Activated B cell treated with CpG ODN at 0.5 μM for 24 hours (primary cell): ENCODE measurements at regions not wholly inside any gene's neighbourhood (a gene's known extent, or its start where the extent isn't known, plus 50 kb on each side); places are given as distances from the start of the nearest gene placed in this dataset.

Experiments
- ATAC-seq: fragments of 200-7000 bp; cut with Tn5 transposase; one replicate; pipeline ENCODE4 v1.10.0; 2021; ENCODE audit warnings: low read depth, mild to moderate bottlenecking, moderate library complexity
- CTCF ChIA-PET: fragments of 350-600 bp; sonication (Branson Sonifier 250); formaldehyde crosslinking; loops from one replicate; lab custom pipeline; 2021; ENCODE audit warnings: antibody characterized with exemption; lab: Charles Lee
- POLR2A ChIA-PET: fragments of 350-600 bp; sonication (Branson Sonifier 250); formaldehyde crosslinking; loops from one replicate; lab custom pipeline; 2021; ENCODE audit warnings: antibody characterized with exemption; lab: Charles Lee
- DNase-seq: peaks from one replicate; pipeline ENCODE4 v3.0.0; 2022
- H3K27ac Mint-ChIP-seq: one replicate; pipeline ENCODE4 v1.8.0; 2020; ENCODE audit warnings: mixed read lengths
- H3K27me3 Mint-ChIP-seq: one replicate; pipeline ENCODE4 v1.8.0; 2021; ENCODE audit warnings: mixed read lengths
- H3K36me3 Mint-ChIP-seq: one replicate; pipeline ENCODE4 v1.8.0; 2021; ENCODE audit warnings: low read depth, mixed read lengths
- H3K4me1 Mint-ChIP-seq: one replicate; pipeline ENCODE4 v1.8.0; 2021; ENCODE audit warnings: mixed read lengths
- H3K4me3 Mint-ChIP-seq: one replicate; pipeline ENCODE4 v1.8.0; 2020; ENCODE audit warnings: mild to moderate bottlenecking, mixed read lengths
- H3K9me3 Mint-ChIP-seq: one replicate; pipeline ENCODE4 v1.8.0; 2020; ENCODE audit warnings: mixed read lengths
- intact Hi-C: fragments of 100-400 bp; cut with micrococcal nuclease; formaldehyde crosslinking; loops from one replicate; pipeline ENCODE4 v1.15.1; 2024
- TF ChIP-seq, protein P1 (sequence below): fragments of 200-600 bp; IDR thresholded peaks from one replicate; pipeline ENCODE4 v1.8.0; 2022; ENCODE audit warnings: antibody characterized with exemption, mild to moderate bottlenecking

DNA sequence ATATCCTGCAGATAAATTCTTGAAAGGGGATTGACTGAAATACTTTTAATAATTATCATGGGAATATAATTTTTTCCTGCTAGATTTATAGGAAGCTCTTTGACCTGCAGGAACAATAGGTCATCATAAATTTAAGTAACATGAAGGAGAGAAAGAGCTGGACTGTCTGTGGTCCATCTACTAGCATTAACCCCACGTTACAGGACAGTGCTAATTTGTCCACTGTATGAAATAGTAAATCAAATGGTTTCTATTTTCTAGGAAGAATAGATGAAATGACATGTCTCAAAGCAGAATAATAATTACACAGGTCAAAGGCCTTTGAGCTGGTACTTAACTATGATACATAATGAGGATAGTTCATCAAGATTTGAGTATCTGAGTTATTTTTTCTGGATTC is 825.4 kb upstream of the CNTN5 start:
- Mint-ChIP-seq H3K4me1 (no peaks in the 10 kb centered on the region), H3K4me3 (no peak overlapping the region), H3K27me3 (no peaks in the 10 kb centered on the region), H3K9me3 (peaks cover 4% of the 10 kb centered on the region), H3K27ac (no peak overlapping the region), H3K36me3 (no peaks in the 10 kb centered on the region)
- ChIA-PET POLR2A (no interaction called here), CTCF (no interaction called here)
- no peak for ATAC-seq
- intact Hi-C loops, result no loop called here
- TF ChIP-seq, protein P1, sequence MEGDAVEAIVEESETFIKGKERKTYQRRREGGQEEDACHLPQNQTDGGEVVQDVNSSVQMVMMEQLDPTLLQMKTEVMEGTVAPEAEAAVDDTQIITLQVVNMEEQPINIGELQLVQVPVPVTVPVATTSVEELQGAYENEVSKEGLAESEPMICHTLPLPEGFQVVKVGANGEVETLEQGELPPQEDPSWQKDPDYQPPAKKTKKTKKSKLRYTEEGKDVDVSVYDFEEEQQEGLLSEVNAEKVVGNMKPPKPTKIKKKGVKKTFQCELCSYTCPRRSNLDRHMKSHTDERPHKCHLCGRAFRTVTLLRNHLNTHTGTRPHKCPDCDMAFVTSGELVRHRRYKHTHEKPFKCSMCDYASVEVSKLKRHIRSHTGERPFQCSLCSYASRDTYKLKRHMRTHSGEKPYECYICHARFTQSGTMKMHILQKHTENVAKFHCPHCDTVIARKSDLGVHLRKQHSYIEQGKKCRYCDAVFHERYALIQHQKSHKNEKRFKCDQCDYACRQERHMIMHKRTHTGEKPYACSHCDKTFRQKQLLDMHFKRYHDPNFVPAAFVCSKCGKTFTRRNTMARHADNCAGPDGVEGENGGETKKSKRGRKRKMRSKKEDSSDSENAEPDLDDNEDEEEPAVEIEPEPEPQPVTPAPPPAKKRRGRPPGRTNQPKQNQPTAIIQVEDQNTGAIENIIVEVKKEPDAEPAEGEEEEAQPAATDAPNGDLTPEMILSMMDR, result no peak
- DNase-seq, result no peak

DNA sequence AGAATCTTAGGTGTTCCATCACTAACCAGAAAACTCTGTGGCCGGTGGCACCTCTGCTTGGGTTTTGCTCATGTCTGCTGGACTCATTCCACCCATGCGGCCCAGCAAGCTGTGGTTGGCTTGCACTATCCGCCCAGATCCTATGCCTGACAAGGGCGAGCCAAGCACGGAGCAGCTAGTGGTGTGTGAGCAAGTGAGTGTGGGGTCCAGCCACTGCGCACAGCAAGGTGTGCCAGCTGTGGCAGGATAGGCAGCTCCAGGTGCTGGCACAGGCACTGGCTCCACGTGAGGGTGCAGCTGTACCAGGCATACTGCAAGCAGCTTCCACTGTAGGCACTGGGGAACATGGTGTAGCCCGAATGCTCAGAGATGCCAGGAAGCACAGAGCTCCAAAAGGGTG is 813.7 kb upstream of the CNTN5 start:
- peaks cover 14% of the 10 kb centered on the region for H3K9me3 Mint-ChIP-seq
- no peaks in the 10 kb centered on the region for H3K27me3 Mint-ChIP-seq
- no peak overlapping the region for H3K4me3 Mint-ChIP-seq
- TF ChIP-seq, protein P1, result no peak
- intact Hi-C loops, result no loop called here
- DNase-seq (no peak), ATAC-seq (no peak)
- H3K27ac Mint-ChIP-seq, result no peak overlapping the region
- ChIA-PET CTCF (no interaction called here), POLR2A (no interaction called here)
- no peaks in the 10 kb centered on the region for H3K4me1 Mint-ChIP-seq
- no peaks in the 10 kb centered on the region for H3K36me3 Mint-ChIP-seq

DNA sequence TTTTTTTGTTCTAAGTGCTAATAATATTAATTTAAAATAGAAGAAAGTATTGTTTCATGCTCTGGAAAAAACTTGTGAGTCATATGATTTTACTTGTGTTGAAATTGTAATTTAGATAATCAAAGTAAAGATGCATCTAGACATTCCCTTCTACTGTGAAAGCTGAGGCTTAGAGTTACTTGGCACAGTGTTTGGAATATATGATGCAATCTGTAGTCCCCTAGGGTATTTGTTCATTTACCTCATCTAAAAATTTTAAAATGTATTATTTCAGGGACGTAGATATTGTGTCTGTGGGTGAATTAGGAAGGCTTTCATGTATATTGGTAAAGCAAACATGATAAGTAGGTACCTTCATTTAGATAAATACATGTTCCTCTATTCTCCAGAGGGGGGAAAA is 793.5 kb upstream of the CNTN5 start:
- TF ChIP-seq, protein P1, result no peak
- no peak overlapping the region for H3K27ac Mint-ChIP-seq
- DNase-seq (no peak), ATAC-seq (no peak)
- intact Hi-C loops, result no loop called here
- ChIA-PET POLR2A (no interaction called here), CTCF (no interaction called here)
- no peaks in the 10 kb centered on the region for H3K27me3 Mint-ChIP-seq
- no peak overlapping the region for H3K4me3 Mint-ChIP-seq
- H3K36me3 Mint-ChIP-seq, result no peaks in the 10 kb centered on the region
- H3K4me1 Mint-ChIP-seq, result no peaks in the 10 kb centered on the region
- no peaks in the 10 kb centered on the region for H3K9me3 Mint-ChIP-seq

DNA sequence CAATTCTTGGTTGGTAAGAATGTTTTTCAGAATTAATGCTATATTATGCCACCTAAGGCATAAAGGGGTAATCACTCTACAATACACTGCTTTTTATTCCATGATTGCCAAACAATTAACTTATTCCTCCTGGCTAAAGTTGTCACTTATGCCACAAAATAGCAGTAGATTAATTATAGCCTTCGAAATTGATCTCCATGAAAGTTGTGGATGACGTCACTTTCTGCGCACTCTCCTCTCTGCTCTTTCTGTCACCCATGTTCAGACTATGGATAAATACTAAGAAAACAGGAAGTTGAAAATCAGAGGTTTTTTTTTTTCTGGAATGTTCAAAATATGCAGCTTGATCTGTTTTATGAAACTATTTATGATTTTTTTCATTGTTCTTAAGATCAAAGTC is 790.1 kb upstream of the CNTN5 start:
- Mint-ChIP-seq H3K9me3 (no peaks in the 10 kb centered on the region), H3K27me3 (no peaks in the 10 kb centered on the region), H3K36me3 (no peaks in the 10 kb centered on the region), H3K27ac (no peak overlapping the region), H3K4me3 (no peak overlapping the region), H3K4me1 (no peaks in the 10 kb centered on the region)
- ATAC-seq (no peak), DNase-seq (no peak)
- ChIA-PET CTCF (no interaction called here), POLR2A (no interaction called here)
- TF ChIP-seq, protein P1, result no peak
- intact Hi-C loops, result no loop called here

DNA sequence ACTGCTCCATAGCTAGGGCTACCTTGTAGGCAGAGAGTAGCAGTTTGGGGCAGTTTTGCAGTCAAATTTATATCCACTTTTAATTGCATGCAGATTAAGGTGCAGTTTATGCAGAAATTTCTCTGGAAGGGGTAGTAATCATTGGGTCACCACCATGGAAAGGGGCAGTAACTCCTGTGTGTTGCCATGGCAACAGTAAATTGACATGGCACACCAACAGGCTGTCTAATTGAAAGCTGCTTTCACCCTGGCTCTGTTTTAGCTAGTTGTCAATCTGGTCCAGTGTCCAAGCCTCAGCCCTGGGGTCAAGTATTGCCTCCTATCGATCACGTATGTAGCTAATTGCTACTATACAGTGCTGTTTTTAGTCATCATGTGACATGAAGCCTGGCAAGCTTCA is 786.1 kb upstream of the CNTN5 start:
- CTCF ChIA-PET, result no interaction called here

More for the DNA sequence above, 786.1 kb upstream of the CNTN5 start:
- TF ChIP-seq, protein P1, result no peak
- Mint-ChIP-seq H3K4me3 (no peak overlapping the region), H3K27ac (no peak overlapping the region), H3K27me3 (no peaks in the 10 kb centered on the region), H3K36me3 (no peaks in the 10 kb centered on the region), H3K9me3 (no peaks in the 10 kb centered on the region), H3K4me1 (no peaks in the 10 kb centered on the region)
- intact Hi-C loops, result no loop called here
- ATAC-seq (no peak), DNase-seq (no peak)
- POLR2A ChIA-PET, result no interaction called here
